RCC 7860 (cell line): ENCODE measurements at regions not wholly inside any gene's neighbourhood (a gene's known extent, or its start where the extent isn't known, plus 50 kb on each side); places are given as distances from the start of the nearest gene placed in this dataset.

ENCODE experiments used
- DNase-seq: peaks from one replicate; pipeline ENCODE4 v3.0.0-alpha.2; 2015; ENCODE audit warnings: low spot score
- FAIRE-seq: peaks from 2 replicates; lab custom pipeline; 2012; peaks lifted over from hg19 to GRCh38; lab: Jason Lieb, UNC

GRCh38 chr2:76584474-76584873 is 873.8 kb upstream of the GCFC2 start:
- no peak for DNase-seq
- FAIRE-seq, result no peak

GRCh38 chr2:76579911-76580310 is 869.2 kb upstream of the GCFC2 start:
- FAIRE-seq (no peak), DNase-seq (no peak)

GRCh38 chr2:76572981-76573380 is 862.3 kb upstream of the GCFC2 start:
- FAIRE-seq (no peak), DNase-seq (no peak)

DNA sequence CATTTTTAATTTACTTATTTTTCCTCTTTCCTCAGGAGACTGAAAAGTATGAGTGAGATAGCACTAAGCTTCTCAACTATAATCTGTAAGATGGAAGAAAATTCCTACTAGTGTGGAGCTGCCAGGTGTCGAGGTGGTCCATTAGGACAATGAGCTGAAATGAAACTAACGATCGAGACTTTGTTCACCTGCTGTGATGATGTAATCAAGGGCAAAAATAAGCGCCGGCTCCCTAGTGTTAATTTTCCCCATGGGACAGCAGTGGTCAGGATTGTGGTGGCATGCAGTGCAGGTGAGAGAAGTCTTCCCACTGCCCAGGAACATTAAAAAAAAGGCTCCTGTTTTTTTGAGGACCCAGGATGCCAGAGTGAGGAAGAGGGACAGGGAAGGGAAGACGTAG is 859.1 kb upstream of the GCFC2 start:
- no peak for DNase-seq
- no peak for FAIRE-seq

DNA sequence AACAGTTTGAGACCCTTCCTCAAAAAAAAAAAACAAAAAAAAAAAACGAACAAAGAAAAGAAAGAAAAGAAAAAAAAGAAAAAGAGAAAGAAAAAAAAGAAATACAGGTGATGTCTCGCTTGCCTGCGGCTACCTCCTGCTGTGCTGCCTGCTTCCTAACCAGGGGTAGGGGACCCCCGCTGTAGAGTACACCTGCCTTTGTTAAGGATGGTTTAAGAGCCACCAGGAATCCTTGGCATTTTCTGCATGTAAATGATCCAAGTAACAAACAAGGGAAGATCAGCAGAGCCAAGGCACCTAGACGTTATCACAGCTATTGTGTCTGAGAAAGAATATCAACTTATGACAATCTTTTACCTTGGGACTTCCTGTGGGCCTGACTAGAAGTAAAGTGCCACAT is 856.8 kb upstream of the GCFC2 start:
- no peak for DNase-seq
- no peak for FAIRE-seq

GRCh38 chr2:76564734-76565133 is 854.0 kb upstream of the GCFC2 start:
- DNase-seq, result no peak
- FAIRE-seq, result no peak

DNA sequence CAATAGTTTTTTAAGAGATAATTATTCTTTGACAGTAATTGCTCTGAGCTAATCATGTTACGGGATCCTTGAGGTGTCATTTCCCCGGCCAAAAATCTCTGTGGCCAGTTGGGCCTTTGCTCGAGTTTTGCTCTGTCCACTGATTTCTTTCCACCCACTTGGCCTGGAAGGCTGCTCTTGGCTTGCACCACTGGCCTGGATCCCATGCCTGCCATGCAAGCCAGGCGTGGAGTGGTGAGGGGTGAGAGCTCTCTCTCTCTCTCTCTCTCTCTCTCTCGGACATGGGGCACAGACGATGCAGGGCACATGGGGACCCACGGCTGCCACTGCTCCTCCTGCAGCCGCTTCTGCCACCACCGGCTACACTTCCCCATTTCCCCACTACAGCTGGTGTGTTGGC is 853.0 kb upstream of the GCFC2 start:
- FAIRE-seq, result no peak
- DNase-seq, result no peak

DNA sequence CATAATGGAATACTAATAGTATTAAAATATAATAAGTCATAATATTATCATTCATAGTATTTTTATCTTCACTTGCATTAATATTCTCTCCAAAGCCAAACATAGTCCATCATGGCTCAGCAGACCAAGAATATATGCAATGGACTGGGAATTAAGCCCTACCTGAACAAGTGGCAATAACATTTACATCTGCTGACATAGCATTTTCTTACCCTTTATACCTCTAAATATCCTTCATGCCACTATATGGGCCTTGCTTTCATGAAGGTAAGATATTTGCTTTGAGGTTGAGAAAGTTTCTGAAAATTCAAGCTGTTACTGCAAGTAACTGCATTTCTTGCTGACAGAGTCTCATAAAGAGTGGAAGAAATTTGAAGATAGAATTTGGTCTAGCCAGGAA is 847.4 kb upstream of the GCFC2 start:
- no peak for FAIRE-seq
- DNase-seq, result no peak

DNA sequence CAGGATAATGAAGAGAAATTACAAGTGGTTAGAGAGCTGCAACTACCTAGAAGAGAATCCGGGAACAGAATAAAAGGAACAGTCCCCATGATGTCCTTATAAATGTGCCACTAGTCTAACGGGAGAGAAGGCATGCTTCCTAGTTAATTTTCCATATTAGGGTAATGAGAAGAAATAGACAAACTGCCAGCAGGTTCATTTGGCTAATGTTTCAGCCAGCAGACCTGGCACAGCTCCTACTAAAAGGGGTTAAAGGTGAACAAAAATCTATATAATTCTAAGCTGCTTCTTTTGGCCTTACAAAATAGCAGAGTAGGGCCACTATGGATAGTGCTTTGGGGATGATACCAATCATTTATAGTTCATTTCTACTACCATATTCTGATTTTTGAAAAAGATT is 845.3 kb upstream of the GCFC2 start:
- FAIRE-seq, result no peak

GRCh38 chr2:76546207-76546606 is 835.5 kb upstream of the GCFC2 start:
- FAIRE-seq, result no peak
- no peak for DNase-seq

More for the DNA sequence above, 845.3 kb upstream of the GCFC2 start:
- DNase-seq, result no peak

- FAIRE-seq, result no peak
- no peak for DNase-seq
Measured at GRCh38 chr2:76544901-76545300, 834.2 kb upstream of the GCFC2 start.

GRCh38 chr2:76517574-76517909 is 806.8 kb upstream of the GCFC2 start:
- DNase-seq (no peak), FAIRE-seq (no peak)

DNA sequence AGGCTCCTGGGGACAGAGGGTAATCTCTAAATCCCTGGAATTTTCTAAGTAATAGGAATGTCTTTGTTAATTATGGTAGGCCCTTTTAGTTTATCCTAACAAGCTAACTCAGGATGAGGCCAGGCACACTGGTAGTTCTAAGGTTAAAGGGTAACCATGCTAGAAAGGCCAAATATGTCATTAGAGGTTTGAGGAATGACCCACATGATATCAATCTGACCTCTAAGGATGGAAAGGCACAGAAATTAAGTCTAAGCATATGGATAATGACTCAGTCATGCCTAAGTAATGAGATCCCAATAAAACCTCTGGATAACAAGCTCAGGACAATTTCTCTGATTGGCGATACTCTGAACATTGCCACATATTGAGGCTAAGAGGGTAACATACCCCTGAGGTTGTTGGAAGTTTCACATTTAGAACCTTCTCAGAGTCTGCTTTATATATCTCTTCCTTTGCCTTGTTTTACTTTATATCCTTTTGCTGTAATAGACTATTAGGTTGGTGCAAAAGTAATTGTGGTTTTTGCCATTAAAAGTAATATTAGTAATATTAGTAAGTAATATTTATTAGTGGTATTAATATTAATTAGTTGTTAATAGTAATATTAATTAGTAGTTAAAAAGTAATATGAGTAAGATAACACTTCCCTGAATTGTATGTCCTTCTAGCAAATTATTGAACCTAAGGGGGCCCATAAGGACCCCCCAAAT is 806.3 kb upstream of the GCFC2 start:
- FAIRE-seq, result no peak

DNA sequence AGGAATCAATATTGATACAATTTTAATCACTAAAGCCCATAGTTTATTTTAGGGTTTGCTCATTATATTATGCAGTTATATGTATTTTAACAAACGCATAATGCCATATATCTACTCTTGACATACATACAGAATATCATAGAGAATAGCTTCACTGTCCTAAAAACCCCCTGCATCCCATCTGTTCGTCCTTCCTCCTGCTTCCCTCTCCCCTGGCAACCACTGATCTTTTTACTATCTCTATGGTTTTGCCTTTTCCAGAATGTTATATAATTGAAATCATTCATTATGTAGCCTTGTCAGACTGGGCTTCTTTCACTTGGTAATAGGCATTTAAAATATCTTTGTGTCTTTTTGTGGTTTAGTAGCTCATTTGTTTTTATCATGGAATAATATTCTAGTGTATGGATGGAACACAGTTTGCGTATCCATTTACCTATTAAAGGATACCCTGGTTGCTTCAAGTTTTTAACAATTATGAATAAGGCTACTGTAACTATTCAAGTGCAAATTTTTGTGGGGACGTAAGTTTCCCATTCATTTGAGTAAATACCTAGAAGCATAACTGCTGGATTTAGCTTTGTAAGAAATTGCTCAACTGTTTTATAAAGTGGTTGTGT is 801.6 kb upstream of the GCFC2 start:
- FAIRE-seq, result no peak

More for the DNA sequence above, 806.3 kb upstream of the GCFC2 start:
- DNase-seq, result no peak

DNA sequence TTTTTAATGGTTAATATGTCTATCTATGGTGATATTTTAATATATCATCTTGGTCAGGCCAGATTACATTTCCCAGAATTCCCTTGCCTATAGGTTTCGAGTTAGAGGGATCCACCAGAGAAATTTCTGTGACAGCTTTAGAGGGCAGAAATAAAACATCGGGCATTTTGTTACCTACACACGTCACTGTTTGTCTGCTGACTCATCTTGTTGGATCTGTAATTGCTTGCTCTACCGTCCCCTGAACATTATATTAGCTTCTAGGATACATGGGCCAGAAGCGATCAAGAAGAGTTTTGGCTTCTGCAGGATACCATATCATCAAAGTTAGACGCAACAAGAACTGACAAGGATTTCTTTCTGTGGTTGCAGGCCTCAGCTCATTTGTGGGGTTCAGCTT is 795.8 kb upstream of the GCFC2 start:
- FAIRE-seq (no peak), DNase-seq (no peak)

More for the DNA sequence above, 801.6 kb upstream of the GCFC2 start:
- no peak for DNase-seq

DNA sequence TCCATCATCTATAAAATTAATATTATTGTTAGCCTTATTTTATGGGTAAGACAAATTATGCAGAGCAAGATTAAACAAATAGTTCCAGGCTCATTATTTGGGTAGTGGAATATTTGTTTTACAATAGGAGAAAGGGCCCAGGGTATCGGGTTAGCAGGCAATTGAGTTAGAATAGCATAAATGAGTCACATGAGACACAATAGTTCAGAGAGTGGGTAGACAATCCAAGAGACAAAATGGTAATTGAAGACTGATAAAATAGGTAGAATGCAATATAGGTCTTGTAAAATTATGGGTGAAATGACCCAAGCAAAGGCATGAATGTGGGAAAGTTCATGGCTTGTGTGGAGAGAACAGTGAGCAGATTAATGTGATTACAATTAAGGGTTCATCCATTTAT is 790.9 kb upstream of the GCFC2 start:
- DNase-seq (no peak), FAIRE-seq (no peak)

DNA sequence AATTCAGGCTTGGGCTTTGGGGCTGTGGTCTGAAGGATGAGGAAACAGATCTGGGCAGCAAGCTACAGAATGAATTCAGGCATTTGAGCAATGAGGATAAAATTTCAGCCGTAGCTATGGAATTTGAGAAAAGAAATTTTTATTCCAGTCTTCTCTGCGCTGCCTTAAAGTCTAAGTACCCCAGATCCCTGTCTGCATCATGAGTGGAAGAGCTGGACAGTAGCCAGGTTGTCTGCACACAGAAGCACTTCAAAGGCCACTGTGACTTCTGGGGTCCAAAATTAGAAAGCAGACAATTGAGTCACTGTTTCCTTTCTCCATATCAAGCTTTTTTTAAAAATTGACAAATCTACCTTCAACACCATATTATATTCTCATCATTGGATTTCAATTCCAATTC is 787.6 kb upstream of the GCFC2 start:
- DNase-seq, result no peak
- no peak for FAIRE-seq

DNA sequence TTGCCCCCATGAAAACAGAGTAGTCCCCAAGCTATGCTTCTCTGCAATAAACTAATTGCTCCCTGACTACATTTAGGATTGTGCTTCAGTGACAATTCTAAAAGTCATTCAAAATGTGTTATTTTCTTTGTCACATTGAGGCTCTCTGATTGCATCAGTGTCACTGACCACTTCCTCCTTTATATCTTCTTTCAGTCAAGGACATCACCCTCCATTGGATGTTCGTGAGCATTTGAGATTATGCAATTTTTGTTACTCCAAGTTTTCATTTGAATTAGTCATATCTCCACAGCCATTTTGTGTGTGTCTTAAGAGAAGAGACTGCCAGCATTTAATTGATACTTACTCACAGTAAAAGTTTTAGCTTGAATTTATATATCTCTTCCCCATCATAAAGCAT is 780.8 kb upstream of the GCFC2 start:
- FAIRE-seq (no peak), DNase-seq (no peak)

DNA sequence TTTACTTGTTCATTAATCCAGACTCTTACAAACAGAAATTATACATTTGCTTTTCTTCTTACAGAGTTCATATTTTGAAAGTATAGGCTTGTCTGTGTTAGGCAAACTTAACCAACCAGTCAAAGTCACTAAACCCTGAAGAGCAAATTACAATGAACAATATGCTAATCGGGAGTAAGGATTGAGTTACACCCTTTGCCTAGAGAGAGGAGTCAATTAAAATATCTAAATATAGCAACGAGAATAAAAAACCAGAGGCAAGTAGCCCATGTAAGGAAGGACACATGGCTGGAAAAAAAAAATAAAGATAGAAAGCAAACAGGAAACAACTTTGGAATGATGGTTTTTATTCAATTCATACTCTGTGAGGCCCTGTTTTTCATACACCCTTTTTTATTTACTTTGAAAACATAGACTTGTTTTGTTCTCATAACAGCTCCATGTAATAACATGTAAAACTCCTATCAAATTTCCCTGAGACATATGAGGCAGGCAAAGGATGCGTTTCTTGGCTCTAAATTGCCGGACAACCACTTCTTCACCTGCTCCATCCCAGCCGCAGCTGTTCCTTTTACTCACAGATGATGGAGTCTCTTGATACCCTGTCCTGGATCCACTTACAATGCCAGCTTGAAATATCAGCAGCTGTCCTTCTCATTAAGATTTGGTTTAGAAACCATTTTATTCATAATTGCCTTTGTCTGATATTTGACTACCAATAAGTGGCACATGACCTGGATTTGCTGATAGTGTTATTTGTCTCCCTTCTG is 767.7 kb upstream of the GCFC2 start:
- FAIRE-seq, result no peak
- no peak for DNase-seq

- no peak for FAIRE-seq
- DNase-seq, result no peak
Measured at GRCh38 chr2:76472946-76473345, 762.2 kb upstream of the GCFC2 start.

- FAIRE-seq, result no peak
- no peak for DNase-seq
Measured at GRCh38 chr2:76469066-76469465, 758.4 kb upstream of the GCFC2 start.

DNA sequence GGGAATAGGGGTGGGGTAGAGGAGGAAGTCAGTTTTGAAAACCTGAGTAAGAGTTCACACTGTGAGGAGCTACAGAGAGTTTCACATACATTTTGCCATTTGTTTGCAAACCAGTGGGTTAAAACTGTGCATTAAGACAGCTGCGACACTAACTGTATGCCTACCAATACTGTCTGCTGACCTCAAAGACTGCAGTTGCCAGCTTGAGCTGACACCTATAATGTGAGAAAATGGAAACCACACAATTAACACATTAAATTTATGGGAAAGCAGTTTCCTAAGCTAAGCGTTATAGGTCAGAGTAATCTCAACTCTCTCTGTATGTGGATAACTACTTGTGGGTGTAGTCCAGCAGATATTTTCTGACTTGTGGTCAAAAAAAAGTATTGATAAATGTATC is 756.6 kb upstream of the GCFC2 start:
- no peak for FAIRE-seq
- DNase-seq, result no peak
